ENCODE measurements at regions not wholly inside any gene's neighbourhood (a gene's known extent, or its start where the extent isn't known, plus 50 kb on each side); places are given as distances from the start of the nearest gene placed in this dataset.

DNA sequence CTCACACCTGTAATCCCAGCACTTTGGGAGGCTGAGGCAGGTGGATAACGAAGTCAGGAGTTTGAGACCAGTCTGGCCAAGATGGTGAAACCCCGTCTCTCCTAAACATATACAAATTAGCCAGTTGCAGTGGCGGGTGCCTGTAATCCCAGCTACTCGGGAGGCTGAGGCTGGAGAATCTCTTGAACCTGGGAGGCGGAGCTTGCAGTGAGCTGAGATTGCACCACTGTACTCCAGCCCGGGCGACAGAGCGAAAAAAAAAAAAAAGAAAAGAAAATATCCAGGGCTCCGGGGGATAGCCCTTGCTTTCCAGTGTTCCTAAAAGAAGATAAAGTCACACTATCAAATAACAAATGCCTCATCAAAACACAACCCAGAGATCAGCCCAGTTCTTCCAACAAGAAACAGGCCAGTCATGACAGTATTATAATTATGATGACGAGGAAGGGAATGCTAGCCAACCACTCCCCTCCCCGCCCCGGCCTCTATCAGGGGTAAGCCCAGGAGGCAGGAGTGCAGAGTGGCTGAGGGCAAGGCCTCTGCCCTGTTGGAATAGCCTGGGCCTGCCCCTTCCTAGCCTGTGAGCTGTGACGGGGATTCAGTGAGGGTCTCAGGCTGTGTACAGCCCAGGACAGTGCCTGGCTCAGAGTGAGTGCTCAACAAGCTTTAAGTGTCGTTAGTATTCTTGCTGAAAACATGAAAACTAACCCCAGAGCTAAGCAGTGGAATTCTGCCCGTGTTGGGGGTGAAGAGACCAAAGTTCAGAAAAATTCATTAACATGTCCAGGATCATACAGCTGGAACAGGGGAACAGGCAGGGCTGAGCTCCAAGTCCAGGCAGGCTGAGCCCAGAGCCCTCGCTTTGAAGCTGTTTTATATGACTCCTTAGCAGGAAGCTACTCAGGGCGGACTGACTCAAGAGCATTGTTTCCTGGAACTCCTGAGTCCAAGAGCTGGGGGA, 54.3 kb downstream of the FAM241B start:
- peaks cover 3% of the 10 kb centered on the region; the same call in 1 of the 2 replicates for H3K4me1 ChIP-seq (ENCODE audit: insufficient read depth, low read length)
- H3K4ac ChIP-seq (ENCODE audit: low read depth, low read length) = no peak overlapping the region
- H3K23me2 ChIP-seq (ENCODE audit: insufficient read length, low read depth, low read length, poor library complexity, severe bottlenecking) = no peaks in the 10 kb centered on the region
- H3K79me1 ChIP-seq (ENCODE audit: insufficient read depth, low read depth, low read length, poor library complexity, severe bottlenecking) = no peaks in the 10 kb centered on the region
- H3K9me3 ChIP-seq (ENCODE audit: control insufficient read depth, low read depth, low read length) = no peaks in the 10 kb centered on the region
- H3K27ac ChIP-seq (ENCODE audit: insufficient read length, low read depth, low read length) = no peak overlapping the region
- no peak overlapping the region; a peak in 1 of 7 replicates for H3K27ac Mint-ChIP-seq
- H4K5ac ChIP-seq (ENCODE audit: insufficient read length, low read depth, low read length) = no peak overlapping the region
- H4K91ac ChIP-seq (ENCODE audit: insufficient read length, low read depth, low read length) = no peak overlapping the region
- H2AFZ ChIP-seq (ENCODE audit: low read length) = no peak overlapping the region
- no peak overlapping the region for H3K9ac ChIP-seq (ENCODE audit: extremely low read depth, insufficient read length, low read length)
- H3K27me3 Mint-ChIP-seq (ENCODE audit: low read depth) = peaks cover 20% of the 10 kb centered on the region
- H3K4me3 Mint-ChIP-seq = no peak overlapping the region
- no peaks in the 10 kb centered on the region for H4K20me1 ChIP-seq (ENCODE audit: control insufficient read depth, insufficient read depth, insufficient read length)
- no peak overlapping the region for H4K8ac ChIP-seq (replicated peaks; ENCODE audit: insufficient read length, low read depth, low read length)
- no peak overlapping the region for H3K23ac ChIP-seq (ENCODE audit: insufficient read length, low read depth, low read length)
- H3K4me2 ChIP-seq (ENCODE audit: insufficient read depth, insufficient read length, low read length) = no peak overlapping the region
- H2BK120ac ChIP-seq (ENCODE audit: low read depth, low read length, poor library complexity, severe bottlenecking) = no peak overlapping the region
- H3K36me3 Mint-ChIP-seq (ENCODE audit: insufficient read depth in 1 of 3, low read depth in 3 of 3) = no peaks in the 10 kb centered on the region
- H2BK12ac ChIP-seq (ENCODE audit: insufficient read length, low read depth, low read length) = no peak overlapping the region
- H3T11ph ChIP-seq (ENCODE audit: low read length) = no peak overlapping the region
- H3K4me1 Mint-ChIP-seq = peaks cover 31 to 38% of the 10 kb centered on the region in 2 experiments
- H2AK5ac ChIP-seq (ENCODE audit: insufficient read length, low read length) = no peak overlapping the region
- DNase-seq = peak; percentile 44
- TF ChIP-seq, protein P1, sequence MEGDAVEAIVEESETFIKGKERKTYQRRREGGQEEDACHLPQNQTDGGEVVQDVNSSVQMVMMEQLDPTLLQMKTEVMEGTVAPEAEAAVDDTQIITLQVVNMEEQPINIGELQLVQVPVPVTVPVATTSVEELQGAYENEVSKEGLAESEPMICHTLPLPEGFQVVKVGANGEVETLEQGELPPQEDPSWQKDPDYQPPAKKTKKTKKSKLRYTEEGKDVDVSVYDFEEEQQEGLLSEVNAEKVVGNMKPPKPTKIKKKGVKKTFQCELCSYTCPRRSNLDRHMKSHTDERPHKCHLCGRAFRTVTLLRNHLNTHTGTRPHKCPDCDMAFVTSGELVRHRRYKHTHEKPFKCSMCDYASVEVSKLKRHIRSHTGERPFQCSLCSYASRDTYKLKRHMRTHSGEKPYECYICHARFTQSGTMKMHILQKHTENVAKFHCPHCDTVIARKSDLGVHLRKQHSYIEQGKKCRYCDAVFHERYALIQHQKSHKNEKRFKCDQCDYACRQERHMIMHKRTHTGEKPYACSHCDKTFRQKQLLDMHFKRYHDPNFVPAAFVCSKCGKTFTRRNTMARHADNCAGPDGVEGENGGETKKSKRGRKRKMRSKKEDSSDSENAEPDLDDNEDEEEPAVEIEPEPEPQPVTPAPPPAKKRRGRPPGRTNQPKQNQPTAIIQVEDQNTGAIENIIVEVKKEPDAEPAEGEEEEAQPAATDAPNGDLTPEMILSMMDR (conservative IDR thresholded peaks at IDR 0.05) = no peak
- no peaks in the 10 kb centered on the region for H3K79me2 ChIP-seq (ENCODE audit: insufficient read depth, low read length)
- no peak overlapping the region; the same call in 1 of the 2 replicates for H3K14ac ChIP-seq (ENCODE audit: insufficient read depth, low read length)
- H2BK15ac ChIP-seq (ENCODE audit: low read depth, low read length) = no peak overlapping the region
- no peak overlapping the region for H2BK20ac ChIP-seq (ENCODE audit: low read depth, low read length, poor library complexity, severe bottlenecking)
- H3K27me3 ChIP-seq (ENCODE audit: insufficient read depth, low read length) = no peaks in the 10 kb centered on the region
- H2BK5ac ChIP-seq (ENCODE audit: insufficient read length, low read length) = no peak overlapping the region
- no peak overlapping the region for H3K18ac ChIP-seq (ENCODE audit: insufficient read length, low read depth, low read length)
- no peaks in the 10 kb centered on the region; a peak in 1 of 5 replicates for H3K9me3 Mint-ChIP-seq
- WGBS (ENCODE audit: extremely low coverage, insufficient read length, low lambda C conversion rate) = no CpG with 5 or more reads among the region's 17 CpGs
- H3K56ac ChIP-seq (ENCODE audit: insufficient read length, low read depth, low read length) = no peak overlapping the region

Measured in H9 (cell line).